Endometrium (tissue), 2 donors: ENCODE measurements at regions not wholly inside any gene's neighbourhood (a gene's known extent, or its start where the extent isn't known, plus 50 kb on each side); places are given as distances from the start of the nearest gene placed in this dataset.

Experiments
- FAIRE-seq: peaks from 2 replicates; lab custom pipeline; 2012; peaks lifted over from hg19 to GRCh38; lab: Jason Lieb, UNC
- donor health status: control.
- donor health status: control.

- no peak for FAIRE-seq
These were observed 102.7 kb upstream of the MAP1LC3B2 start for GRCh38 chr12:116456330-116457082.

GRCh38 chr12:116458492-116458891 is 100.7 kb upstream of the MAP1LC3B2 start:
- no peak for FAIRE-seq

GRCh38 chr12:116459011-116459875 is 99.9 kb upstream of the MAP1LC3B2 start:
- FAIRE-seq: no peak

- no peak for FAIRE-seq
These were observed 99.1 kb upstream of the MAP1LC3B2 start for GRCh38 chr12:116459916-116460663.

- no peak for FAIRE-seq
These were observed 98.1 kb upstream of the MAP1LC3B2 start for GRCh38 chr12:116461060-116461459.

- FAIRE-seq: no peak
These were observed 95.8 kb upstream of the MAP1LC3B2 start for GRCh38 chr12:116463366-116463765.

GRCh38 chr12:116465407-116465806 is 93.8 kb upstream of the MAP1LC3B2 start:
- no peak for FAIRE-seq

- no peak for FAIRE-seq
These were observed 93.3 kb upstream of the MAP1LC3B2 start for GRCh38 chr12:116465856-116466255.

- FAIRE-seq: no peak
These were observed 92.6 kb upstream of the MAP1LC3B2 start for GRCh38 chr12:116466536-116466935.

- no peak for FAIRE-seq
These were observed 89.8 kb upstream of the MAP1LC3B2 start for GRCh38 chr12:116469344-116469743.

GRCh38 chr12:116471544-116471943 is 87.6 kb upstream of the MAP1LC3B2 start:
- FAIRE-seq: no peak

- no peak for FAIRE-seq
These were observed 87.0 kb upstream of the MAP1LC3B2 start for GRCh38 chr12:116472193-116472592.

- no peak for FAIRE-seq
These were observed 85.8 kb upstream of the MAP1LC3B2 start for GRCh38 chr12:116473416-116473815.

GRCh38 chr12:116474331-116474730 is 84.8 kb upstream of the MAP1LC3B2 start:
- FAIRE-seq: no peak

GRCh38 chr12:116474899-116475298 is 84.3 kb upstream of the MAP1LC3B2 start:
- FAIRE-seq: no peak

- no peak for FAIRE-seq
These were observed 82.9 kb upstream of the MAP1LC3B2 start for GRCh38 chr12:116476227-116476822.

- FAIRE-seq: no peak
These were observed 80.9 kb upstream of the MAP1LC3B2 start for GRCh38 chr12:116478243-116478773.

GRCh38 chr12:116480210-116480810 is 78.9 kb upstream of the MAP1LC3B2 start:
- FAIRE-seq: no peak

- no peak for FAIRE-seq
These were observed 77.5 kb upstream of the MAP1LC3B2 start for GRCh38 chr12:116481726-116482125.

GRCh38 chr12:116482179-116482578 is 77.0 kb upstream of the MAP1LC3B2 start:
- FAIRE-seq: no peak

GRCh38 chr12:116482859-116483258 is 76.3 kb upstream of the MAP1LC3B2 start:
- no peak for FAIRE-seq
